Sigmoid colon (tissue), 6 donors: ENCODE measurements at regions not wholly inside any gene's neighbourhood (a gene's known extent, or its start where the extent isn't known, plus 50 kb on each side); places are given as distances from the start of the nearest gene placed in this dataset.
A peak's percentile ranks its signal among the peaks of the same experiment; 100 is the strongest.

Experiments used
- DNase-seq: peaks from one replicate; pipeline ENCODE4 v3.0.0-alpha.2; 2019
- H3K27ac ChIP-seq, 4 donors: fragments of 200-600 bp; sonication (generic); one replicate each; pipeline ENCODE4 v1.5.1; 2016 to 2019; ENCODE audit warnings: mild to moderate bottlenecking in 1 of 4
- H3K27me3 ChIP-seq, 3 donors: fragments of 200-600 bp; sonication (generic); one replicate each; pipeline ENCODE4 v1.5.1; 2019; ENCODE audit warnings: mild to moderate bottlenecking in 1 of 3
- H3K36me3 ChIP-seq, 4 donors: fragments of 200-600 bp; sonication (generic); one replicate each; pipeline ENCODE4 v1.5.1; 2016 to 2019
- H3K4me1 ChIP-seq, 4 donors: fragments of 200-600 bp; sonication (generic); one replicate each; pipeline ENCODE4 v1.5.1; 2017 to 2019
- H3K4me3 ChIP-seq, 4 donors: fragments of 200-600 bp; sonication (generic); one replicate each; pipeline ENCODE4 v1.5.1; 2017 to 2019; ENCODE audit warnings: mild to moderate bottlenecking in 2 of 4, moderate library complexity in 1 of 4
- H3K9me3 ChIP-seq, 4 donors: fragments of 200-600 bp in 3 of 4; sonication (generic) in 3 of 4; one replicate each; pipeline versions ENCODE4 v1.5.1 to v1.6.1; 2013 to 2019
- EP300 ChIP-seq, 4 donors: sonication (generic); formaldehyde crosslinking; IDR thresholded peaks; one replicate each; pipeline ENCODE4 v1.6.1; 2017; ENCODE audit warnings: antibody characterized with exemption in 4 of 4
- POLR2A ChIP-seq, 2 donors: fragments of 450-650 bp; IDR thresholded peaks; one replicate each; pipeline ENCODE4 v1.6.1; 2016; ENCODE audit warnings: antibody characterized with exemption in 2 of 2, mild to moderate bottlenecking in 2 of 2, moderate library complexity in 2 of 2
- POLR2AphosphoS5 ChIP-seq, 4 donors: sonication (generic); formaldehyde crosslinking; IDR thresholded peaks; one replicate each; pipeline ENCODE4 v1.6.1; 2017; ENCODE audit warnings: antibody characterized with exemption in 4 of 4
- WGBS, 2 donors: extraction: QIAGEN DNeasy Blood & Tissue Kit; methylation state at CpG; one replicate each; pipeline ENCODE4 v1.1.7; 2013; 5-methylcytosine and 5-hydroxymethylcytosine counted together
- intact Hi-C: fragments of 100-400 bp; cut with DNase I; formaldehyde crosslinking; loops from one replicate; pipeline ENCODE4 v1.15.1; 2023
- TF ChIP-seq, protein P1 (sequence below), 4 experiments: fragments of 450-650 bp in 3 of 4; fragments of 200-600 bp in 1 of 4; IDR thresholded peaks; one replicate each; pipeline ENCODE4 v1.5.1; 2016 to 2019; ENCODE audit warnings: antibody characterized with exemption in 4 of 4, mild to moderate bottlenecking in 3 of 4, moderate library complexity in 2 of 4
- donor health status: healthy with polysubstance abuse.
- donor health status: healthy.

DNA sequence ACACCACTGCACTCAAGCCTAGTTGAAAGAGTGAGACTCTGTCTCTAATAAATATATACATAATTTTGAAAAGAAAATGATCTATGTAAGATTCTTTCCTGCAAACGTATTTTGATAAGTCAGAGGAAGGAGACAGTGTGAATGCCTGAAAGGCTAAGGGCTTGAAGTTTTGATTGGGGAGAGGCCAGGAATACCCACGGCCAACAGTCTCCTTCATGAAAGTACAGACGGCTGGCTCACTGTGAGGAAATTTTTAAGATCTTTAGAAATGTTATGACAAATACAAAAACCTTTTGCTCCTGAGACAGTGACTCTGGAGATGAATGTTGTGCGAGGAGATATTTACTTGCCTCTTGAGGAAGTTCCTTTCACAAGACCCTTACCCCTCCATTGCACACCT lies 111.4 kb upstream of the KLHL13 start:
- Histone ChIP-seq H3K27ac (no peak overlapping the region), H3K4me3 (no peak overlapping the region), H3K9me3 (no peaks in the 10 kb centered on the region), H3K4me1 (peaks cover 0 to 6% (median 3%) of the 10 kb centered on the region in 4 donors), H3K36me3 (no peaks in the 10 kb centered on the region), H3K27me3 (no peaks in the 10 kb centered on the region)
- TF ChIP-seq EP300 (IDR thresholded peaks at IDR 0.05) (no peak), POLR2A (IDR thresholded peaks at IDR 0.05) (no peak), POLR2AphosphoS5 (IDR thresholded peaks at IDR 0.05) (no peak)
- TF ChIP-seq, protein P1, sequence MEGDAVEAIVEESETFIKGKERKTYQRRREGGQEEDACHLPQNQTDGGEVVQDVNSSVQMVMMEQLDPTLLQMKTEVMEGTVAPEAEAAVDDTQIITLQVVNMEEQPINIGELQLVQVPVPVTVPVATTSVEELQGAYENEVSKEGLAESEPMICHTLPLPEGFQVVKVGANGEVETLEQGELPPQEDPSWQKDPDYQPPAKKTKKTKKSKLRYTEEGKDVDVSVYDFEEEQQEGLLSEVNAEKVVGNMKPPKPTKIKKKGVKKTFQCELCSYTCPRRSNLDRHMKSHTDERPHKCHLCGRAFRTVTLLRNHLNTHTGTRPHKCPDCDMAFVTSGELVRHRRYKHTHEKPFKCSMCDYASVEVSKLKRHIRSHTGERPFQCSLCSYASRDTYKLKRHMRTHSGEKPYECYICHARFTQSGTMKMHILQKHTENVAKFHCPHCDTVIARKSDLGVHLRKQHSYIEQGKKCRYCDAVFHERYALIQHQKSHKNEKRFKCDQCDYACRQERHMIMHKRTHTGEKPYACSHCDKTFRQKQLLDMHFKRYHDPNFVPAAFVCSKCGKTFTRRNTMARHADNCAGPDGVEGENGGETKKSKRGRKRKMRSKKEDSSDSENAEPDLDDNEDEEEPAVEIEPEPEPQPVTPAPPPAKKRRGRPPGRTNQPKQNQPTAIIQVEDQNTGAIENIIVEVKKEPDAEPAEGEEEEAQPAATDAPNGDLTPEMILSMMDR (IDR thresholded peaks at IDR 0.05) = no peak
- no peak for DNase-seq
- intact Hi-C loops = no loop called here
- 83 to 86% methylated on average over 4 of the region's 4 CpGs for WGBS, 2 donors

- no peak overlapping the region for H3K4me3 ChIP-seq
- no peaks in the 10 kb centered on the region for H3K36me3 ChIP-seq
- no peaks in the 10 kb centered on the region for H3K27me3 ChIP-seq
- no peak overlapping the region for H3K27ac ChIP-seq
- 92 to 100% methylated on average over 1 of the region's 1 CpG for WGBS, 2 donors
- H3K9me3 ChIP-seq = no peaks in the 10 kb centered on the region
- DNase-seq = no peak
- peaks cover 0 to 6% (median 3%) of the 10 kb centered on the region in 4 donors for H3K4me1 ChIP-seq
- intact Hi-C loops = no loop called here
- TF ChIP-seq EP300 (IDR thresholded peaks at IDR 0.05) = no peak
- no peak for TF ChIP-seq POLR2A (IDR thresholded peaks at IDR 0.05)
- TF ChIP-seq, protein P1 (IDR thresholded peaks at IDR 0.05) = no peak
- TF ChIP-seq POLR2AphosphoS5 (IDR thresholded peaks at IDR 0.05) = no peak
Observed at GRCh38 chrX:118228456-118228855, 111.8 kb upstream of the KLHL13 start.

DNA sequence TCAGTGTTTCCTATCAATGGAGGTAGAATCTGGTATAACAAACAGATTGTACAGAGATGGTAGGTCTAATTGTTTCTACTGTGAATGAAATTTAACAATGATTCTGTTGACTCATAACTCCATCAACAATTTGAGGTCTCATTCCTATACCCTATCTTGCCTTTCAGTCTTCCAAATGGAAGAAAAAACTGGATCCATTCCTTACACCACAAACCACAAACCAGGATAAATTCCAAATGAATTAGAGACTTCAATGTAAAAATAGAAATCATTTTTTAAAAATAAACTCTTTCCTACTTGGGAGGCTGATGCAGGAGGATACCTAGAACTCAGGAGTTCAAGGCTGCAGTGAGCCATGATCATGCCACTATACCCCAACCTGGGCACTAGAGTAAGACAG lies 114.4 kb upstream of the WDR44 start:
- no peak for DNase-seq
- Histone ChIP-seq H3K9me3 (no peaks in the 10 kb centered on the region), H3K27me3 (no peaks in the 10 kb centered on the region), H3K36me3 (no peaks in the 10 kb centered on the region), H3K4me3 (no peak overlapping the region), H3K4me1 (no peaks in the 10 kb centered on the region), H3K27ac (no peak overlapping the region)
- intact Hi-C loops = no loop called here
- TF ChIP-seq POLR2A (IDR thresholded peaks at IDR 0.05) (no peak), EP300 (IDR thresholded peaks at IDR 0.05) (no peak)
- TF ChIP-seq, protein P1 (IDR thresholded peaks at IDR 0.05) = no peak

- Histone ChIP-seq H3K27me3 (no peaks in the 10 kb centered on the region), H3K27ac (peak overlapping the region in 2 of 4 donors; percentile 6 to 46), H3K9me3 (peaks cover 0 to 3% (median 0%) of the 10 kb centered on the region in 4 donors), H3K4me3 (no peak overlapping the region), H3K36me3 (no peaks in the 10 kb centered on the region), H3K4me1 (peaks cover 0 to 10% (median 0%) of the 10 kb centered on the region in 4 donors)
- no peak for DNase-seq
- TF ChIP-seq POLR2AphosphoS5 (IDR thresholded peaks at IDR 0.05) (no peak), EP300 (IDR thresholded peaks at IDR 0.05) (no peak), POLR2A (IDR thresholded peaks at IDR 0.05) (no peak)
- TF ChIP-seq, protein P1 (IDR thresholded peaks at IDR 0.05) = no peak
- 49 to 65% methylated on average over 2 of the region's 2 CpGs for WGBS, 2 donors
- intact Hi-C loops = no loop called here
Observed at GRCh38 chrX:118239178-118239870, 106.6 kb upstream of the WDR44 start.
